Endothelial cell (in vitro differentiated cells): ENCODE measurements at regions not wholly inside any gene's neighbourhood (a gene's known extent, or its start where the extent isn't known, plus 50 kb on each side); places are given as distances from the start of the nearest gene placed in this dataset.

Source experiments
- DNase-seq: peaks from one replicate; pipeline ENCODE4 v3.0.0; 2021; ENCODE audit warnings: low spot score
- H3K27ac Mint-ChIP-seq: one replicate; pipeline ENCODE4 v1.8.0; 2021; ENCODE audit warnings: mixed read lengths, inconsistent platforms; ENCODE audit not compliant: unreplicated experiment
- H3K27me3 Mint-ChIP-seq: one replicate; pipeline ENCODE4 v1.8.0; 2021; ENCODE audit warnings: mild to moderate bottlenecking, moderate library complexity, mixed read lengths, inconsistent platforms; ENCODE audit not compliant: unreplicated experiment
- H3K36me3 Mint-ChIP-seq: one replicate; pipeline ENCODE4 v1.8.0; 2021; ENCODE audit warnings: mild to moderate bottlenecking, low read depth, mixed read lengths, inconsistent platforms; ENCODE audit not compliant: unreplicated experiment
- H3K4me1 Mint-ChIP-seq: one replicate; pipeline ENCODE4 v1.8.0; 2021; ENCODE audit warnings: mild to moderate bottlenecking, mixed read lengths, inconsistent platforms; ENCODE audit not compliant: unreplicated experiment
- H3K4me3 Mint-ChIP-seq: one replicate; pipeline ENCODE4 v1.8.0; 2021; ENCODE audit warnings: mild to moderate bottlenecking, mixed read lengths, inconsistent platforms; ENCODE audit not compliant: unreplicated experiment
- H3K9me3 Mint-ChIP-seq: one replicate; pipeline ENCODE4 v1.8.0; 2021; ENCODE audit warnings: mixed read lengths, inconsistent platforms; ENCODE audit not compliant: unreplicated experiment
- TF ChIP-seq, protein P1 (sequence below): fragments of 200-600 bp; sonication (generic); IDR thresholded peaks from one replicate; pipeline ENCODE4 v1.5.0; 2021; ENCODE audit warnings: antibody characterized with exemption; ENCODE audit not compliant: unreplicated experiment

DNA sequence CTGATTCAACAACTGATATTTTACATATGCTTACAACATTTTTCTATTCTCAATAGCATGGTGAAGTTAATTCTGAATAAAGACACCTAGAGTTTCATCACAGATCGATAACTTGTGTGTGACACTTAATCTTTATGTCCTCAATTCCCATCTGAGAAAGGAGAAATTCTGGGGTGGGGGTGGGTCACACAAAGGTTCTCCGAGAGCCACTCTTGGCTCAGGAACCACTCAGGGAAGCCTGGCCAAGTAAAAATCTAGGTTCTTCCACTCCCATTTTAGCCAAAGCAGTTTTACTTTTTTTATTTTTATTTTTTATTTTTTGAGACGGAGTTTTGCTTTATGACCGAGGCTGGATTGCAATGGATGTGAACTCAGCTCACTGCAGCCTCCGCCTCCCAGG lies 111.0 kb upstream of the TBL1XR1 start:
- TF ChIP-seq, protein P1, sequence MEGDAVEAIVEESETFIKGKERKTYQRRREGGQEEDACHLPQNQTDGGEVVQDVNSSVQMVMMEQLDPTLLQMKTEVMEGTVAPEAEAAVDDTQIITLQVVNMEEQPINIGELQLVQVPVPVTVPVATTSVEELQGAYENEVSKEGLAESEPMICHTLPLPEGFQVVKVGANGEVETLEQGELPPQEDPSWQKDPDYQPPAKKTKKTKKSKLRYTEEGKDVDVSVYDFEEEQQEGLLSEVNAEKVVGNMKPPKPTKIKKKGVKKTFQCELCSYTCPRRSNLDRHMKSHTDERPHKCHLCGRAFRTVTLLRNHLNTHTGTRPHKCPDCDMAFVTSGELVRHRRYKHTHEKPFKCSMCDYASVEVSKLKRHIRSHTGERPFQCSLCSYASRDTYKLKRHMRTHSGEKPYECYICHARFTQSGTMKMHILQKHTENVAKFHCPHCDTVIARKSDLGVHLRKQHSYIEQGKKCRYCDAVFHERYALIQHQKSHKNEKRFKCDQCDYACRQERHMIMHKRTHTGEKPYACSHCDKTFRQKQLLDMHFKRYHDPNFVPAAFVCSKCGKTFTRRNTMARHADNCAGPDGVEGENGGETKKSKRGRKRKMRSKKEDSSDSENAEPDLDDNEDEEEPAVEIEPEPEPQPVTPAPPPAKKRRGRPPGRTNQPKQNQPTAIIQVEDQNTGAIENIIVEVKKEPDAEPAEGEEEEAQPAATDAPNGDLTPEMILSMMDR: no peak
- no peak for DNase-seq
- Mint-ChIP-seq H3K27ac (no peak overlapping the region), H3K4me3 (no peak overlapping the region), H3K27me3 (no peaks in the 10 kb centered on the region), H3K4me1 (peaks cover 3% of the 10 kb centered on the region), H3K9me3 (no peaks in the 10 kb centered on the region), H3K36me3 (no peaks in the 10 kb centered on the region)

DNA sequence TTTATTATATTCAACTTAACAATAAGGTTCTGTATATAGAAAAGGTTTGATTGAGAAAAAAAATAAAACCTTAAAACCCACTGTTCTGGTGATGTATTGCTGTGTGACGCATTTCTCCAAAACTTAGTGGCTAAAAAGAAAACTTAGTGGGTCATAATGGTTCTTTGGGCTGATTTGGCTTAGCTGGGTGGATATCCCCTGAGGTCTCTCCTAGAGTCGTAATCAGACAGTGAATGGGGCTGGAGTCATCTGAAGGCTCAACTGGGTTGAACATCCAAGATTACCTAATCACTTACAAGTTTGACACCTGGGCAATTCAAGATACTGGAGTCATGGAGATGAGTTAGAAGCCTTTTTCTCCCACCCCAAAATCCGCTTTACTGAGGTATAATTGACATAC lies 111.6 kb upstream of the TBL1XR1 start:
- no peak for DNase-seq
- Mint-ChIP-seq H3K27me3 (no peaks in the 10 kb centered on the region), H3K4me3 (no peak overlapping the region), H3K9me3 (no peaks in the 10 kb centered on the region), H3K27ac (no peak overlapping the region), H3K36me3 (no peaks in the 10 kb centered on the region), H3K4me1 (peaks cover 3% of the 10 kb centered on the region)
- TF ChIP-seq, protein P1: no peak

DNA sequence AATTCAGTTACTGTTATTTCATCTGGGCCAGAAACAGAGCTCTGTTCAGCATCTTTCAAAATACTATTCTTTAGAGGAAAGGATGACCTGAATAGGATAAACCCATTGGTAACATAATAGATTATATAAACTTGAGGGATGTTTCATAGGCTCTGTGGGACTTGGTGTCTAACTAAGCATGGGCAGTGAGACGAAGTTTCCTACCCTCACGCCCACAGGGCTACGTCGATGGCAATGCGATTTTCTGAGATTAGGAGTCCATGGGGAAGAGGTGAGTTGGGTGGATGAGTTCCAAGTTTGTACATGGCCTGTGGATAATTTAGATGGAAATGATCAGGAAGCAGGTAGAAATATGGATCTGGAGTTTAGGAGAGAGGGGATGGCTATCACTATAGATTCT lies 115.2 kb upstream of the TBL1XR1 start:
- H3K4me3 Mint-ChIP-seq: no peak overlapping the region
- no peak for DNase-seq
- no peaks in the 10 kb centered on the region for H3K36me3 Mint-ChIP-seq
- H3K27ac Mint-ChIP-seq: no peak overlapping the region
- no peaks in the 10 kb centered on the region for H3K4me1 Mint-ChIP-seq
- no peaks in the 10 kb centered on the region for H3K9me3 Mint-ChIP-seq
- H3K27me3 Mint-ChIP-seq: no peaks in the 10 kb centered on the region
- TF ChIP-seq, protein P1: no peak

DNA sequence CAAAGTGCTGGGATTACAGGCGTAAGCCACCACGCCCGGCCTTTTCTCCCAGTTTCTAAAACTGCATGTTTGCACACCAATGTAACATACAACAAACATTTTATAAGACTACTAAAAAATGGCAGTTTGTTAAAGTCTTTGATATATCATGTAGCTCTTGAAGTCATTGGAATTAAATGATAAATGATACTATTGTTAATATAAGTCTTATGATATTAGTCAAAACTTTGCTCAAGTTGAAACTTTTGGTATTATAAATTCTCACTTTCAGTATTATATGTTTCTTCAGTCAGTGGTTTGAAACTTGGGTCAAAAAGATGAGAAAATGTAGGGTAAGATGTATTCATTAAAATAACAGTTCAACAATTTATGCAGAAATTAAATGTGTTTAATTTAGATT lies 117.6 kb upstream of the TBL1XR1 start:
- H3K27me3 Mint-ChIP-seq: no peaks in the 10 kb centered on the region
- no peak overlapping the region for H3K4me3 Mint-ChIP-seq
- H3K36me3 Mint-ChIP-seq: no peaks in the 10 kb centered on the region
- no peaks in the 10 kb centered on the region for H3K4me1 Mint-ChIP-seq
- H3K9me3 Mint-ChIP-seq: no peaks in the 10 kb centered on the region
- no peak for DNase-seq
- TF ChIP-seq, protein P1: no peak
- no peak overlapping the region for H3K27ac Mint-ChIP-seq

DNA sequence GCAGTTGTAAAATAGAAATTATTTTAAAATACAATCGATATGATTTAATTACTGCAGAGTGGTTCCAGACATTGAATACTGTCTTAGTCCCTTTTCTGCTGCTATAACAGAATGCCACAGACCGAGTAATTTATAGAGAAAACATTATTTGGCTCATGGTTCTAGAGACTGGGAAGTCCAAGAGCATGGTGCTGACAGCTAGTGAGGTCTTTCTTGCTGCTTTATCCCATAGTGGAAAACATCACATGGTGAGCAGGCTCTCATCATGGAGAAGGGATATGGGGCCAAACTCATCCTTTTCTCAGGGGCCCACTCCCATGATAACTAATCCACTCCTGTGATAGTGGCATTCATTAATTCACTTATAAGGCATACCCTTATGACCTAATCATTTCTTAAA lies 120.0 kb upstream of the TBL1XR1 start:
- DNase-seq: no peak
- Mint-ChIP-seq H3K36me3 (no peaks in the 10 kb centered on the region), H3K27ac (no peak overlapping the region), H3K4me3 (no peak overlapping the region), H3K27me3 (peaks cover 2% of the 10 kb centered on the region), H3K4me1 (peaks cover 19% of the 10 kb centered on the region), H3K9me3 (no peaks in the 10 kb centered on the region)
- TF ChIP-seq, protein P1: no peak
